A673 (cell line): ENCODE measurements at regions not wholly inside any gene's neighbourhood (a gene's known extent, or its start where the extent isn't known, plus 50 kb on each side); places are given as distances from the start of the nearest gene placed in this dataset.

ENCODE experiments used
- EZH2 ChIP-seq: fragments of 200-600 bp; sonication (generic); IDR thresholded peaks from 2 replicates; pipeline ENCODE4 v1.6.1; 2017; ENCODE audit warnings: borderline replicate concordance, low read depth, mild to moderate bottlenecking, mixed read lengths, antibody characterized with exemption, low read length; ENCODE audit not compliant: poor library complexity, severe bottlenecking
- TF ChIP-seq, protein P1 (sequence below): fragments of 300-800, 200-600 bp; sonication (generic); conservative IDR thresholded peaks from 2 replicates; pipeline ENCODE4 v1.5.1; 2017; ENCODE audit warnings: low read depth, mild to moderate bottlenecking, antibody characterized with exemption, low read length, moderate library complexity, mixed read lengths

DNA sequence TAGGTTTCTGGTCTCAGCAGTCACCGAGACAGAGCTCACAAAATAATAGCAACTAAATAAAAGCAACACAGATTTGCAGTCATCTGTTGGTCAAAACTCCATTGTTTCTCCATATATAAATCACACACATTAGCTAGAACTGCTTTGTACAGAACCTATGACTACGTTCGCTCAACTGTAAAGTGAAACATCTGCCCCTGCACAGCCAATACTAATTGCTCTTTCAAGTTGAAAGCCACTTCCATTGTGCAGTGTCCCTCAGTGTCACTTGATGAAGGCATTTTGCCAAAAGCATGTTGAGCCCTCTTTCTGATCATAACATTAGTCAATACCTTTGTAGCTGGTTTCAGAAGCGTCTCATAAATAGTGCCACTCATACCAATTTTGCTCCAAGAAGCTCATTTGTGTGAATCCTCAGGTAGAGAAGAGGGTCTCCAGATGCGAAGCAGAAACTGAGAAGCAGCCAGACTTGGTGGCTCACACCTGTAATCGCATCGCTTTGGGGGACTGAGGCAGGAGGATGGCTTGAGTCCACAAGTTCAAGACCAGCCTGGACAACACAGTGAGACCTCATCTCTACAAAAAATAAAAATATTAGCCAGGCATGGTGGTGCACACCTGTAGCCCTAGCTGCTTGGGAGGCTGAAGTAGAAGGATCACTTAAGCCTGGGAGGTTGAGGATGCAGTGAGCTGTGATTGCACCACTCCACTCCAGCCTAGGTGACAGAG is 68.9 kb downstream of the PERP start:
- TF ChIP-seq, protein P1, sequence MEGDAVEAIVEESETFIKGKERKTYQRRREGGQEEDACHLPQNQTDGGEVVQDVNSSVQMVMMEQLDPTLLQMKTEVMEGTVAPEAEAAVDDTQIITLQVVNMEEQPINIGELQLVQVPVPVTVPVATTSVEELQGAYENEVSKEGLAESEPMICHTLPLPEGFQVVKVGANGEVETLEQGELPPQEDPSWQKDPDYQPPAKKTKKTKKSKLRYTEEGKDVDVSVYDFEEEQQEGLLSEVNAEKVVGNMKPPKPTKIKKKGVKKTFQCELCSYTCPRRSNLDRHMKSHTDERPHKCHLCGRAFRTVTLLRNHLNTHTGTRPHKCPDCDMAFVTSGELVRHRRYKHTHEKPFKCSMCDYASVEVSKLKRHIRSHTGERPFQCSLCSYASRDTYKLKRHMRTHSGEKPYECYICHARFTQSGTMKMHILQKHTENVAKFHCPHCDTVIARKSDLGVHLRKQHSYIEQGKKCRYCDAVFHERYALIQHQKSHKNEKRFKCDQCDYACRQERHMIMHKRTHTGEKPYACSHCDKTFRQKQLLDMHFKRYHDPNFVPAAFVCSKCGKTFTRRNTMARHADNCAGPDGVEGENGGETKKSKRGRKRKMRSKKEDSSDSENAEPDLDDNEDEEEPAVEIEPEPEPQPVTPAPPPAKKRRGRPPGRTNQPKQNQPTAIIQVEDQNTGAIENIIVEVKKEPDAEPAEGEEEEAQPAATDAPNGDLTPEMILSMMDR, result no peak
- TF ChIP-seq EZH2, result no peak
